Right ventricle myocardium superior (tissue), 1 donor: ENCODE measurements at regions not wholly inside any gene's neighbourhood (a gene's known extent, or its start where the extent isn't known, plus 50 kb on each side); places are given as distances from the start of the nearest gene placed in this dataset.
"Not testable (repeated sequence)": the region's sequence is repeated elsewhere in the genome, so short reads cannot be mapped to it uniquely, and the experiment has no call there.

Experiments used
- ATAC-seq: fragments of 200-7000 bp; cut with Tn5 transposase; one replicate; pipeline ENCODE4 v1.9.1; 2020; ENCODE audit warnings: mild to moderate bottlenecking; ENCODE audit not compliant: poor library complexity
- DNase-seq: peaks from one replicate; pipeline ENCODE4 v3.0.0-alpha.2; 2020
- intact Hi-C: fragments of 100-400 bp; cut with DNase I; formaldehyde crosslinking; loops from one replicate; pipeline ENCODE4 v1.11.2; 2022
- donor health status: DM: no; HTN: yes; CAD: no; lungs with severe emphysema.

DNA sequence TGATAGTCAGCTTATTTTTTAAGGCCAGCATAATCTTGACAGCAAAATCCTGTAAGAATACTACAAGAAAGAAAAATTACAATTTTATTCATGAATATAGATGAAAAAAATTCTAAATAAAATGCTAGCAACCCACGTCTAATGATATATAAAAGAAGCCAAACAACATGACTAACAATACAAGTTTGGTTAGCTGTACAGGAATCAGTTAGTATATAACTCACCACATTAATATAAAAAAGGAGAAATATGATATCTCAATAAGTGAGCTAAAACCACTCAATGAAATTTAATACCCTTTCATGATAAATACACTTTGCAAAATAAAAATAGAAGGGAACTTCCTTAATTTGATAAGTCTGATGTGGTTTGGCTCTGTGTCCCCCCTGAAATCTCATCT is 139.7 kb upstream of the MAN2A1 start:
- intact Hi-C loops: no loop called here
- DNase-seq: no peak

DNA sequence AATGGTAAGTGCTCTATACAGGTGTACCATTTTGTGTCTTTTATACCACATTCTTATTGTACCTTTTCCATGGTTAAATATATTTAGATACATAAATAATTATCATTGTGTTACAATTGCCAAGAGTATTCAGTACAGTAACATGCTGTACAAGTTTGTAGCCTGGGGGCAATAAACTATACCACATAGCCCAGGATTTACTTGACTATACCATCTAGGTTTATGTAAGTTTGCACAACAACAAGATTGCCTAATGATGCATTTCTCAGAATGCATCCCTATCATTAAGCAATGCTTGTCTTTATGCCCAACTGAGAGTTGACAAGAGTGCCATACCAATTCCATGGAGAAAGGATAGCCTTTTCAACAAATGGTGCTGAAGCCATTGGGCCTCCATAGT is 136.7 kb upstream of the PJA2 start:
- ATAC-seq: no peak
- intact Hi-C loops: no loop called here
- DNase-seq: no peak

More for the DNA sequence above, 139.7 kb upstream of the MAN2A1 start:
- ATAC-seq: no peak

DNA sequence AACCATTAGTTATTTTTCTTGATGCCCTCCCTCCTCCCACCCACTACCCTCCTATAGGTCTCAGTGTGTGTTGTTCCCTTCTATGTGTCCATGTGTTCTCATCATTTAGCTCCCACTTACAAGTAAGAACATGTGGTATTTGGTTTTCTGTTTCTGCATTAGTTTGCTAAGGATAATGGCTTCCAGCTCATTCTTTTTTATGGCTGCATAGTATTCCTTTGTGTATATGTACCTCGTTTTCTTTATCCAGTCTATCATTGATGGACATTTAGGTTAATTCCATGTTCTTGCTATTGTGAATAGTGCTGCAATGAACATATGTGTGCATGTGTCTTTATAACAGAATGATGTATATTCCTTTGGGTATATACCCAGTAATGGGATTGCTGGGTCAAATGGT is 135.1 kb upstream of the PJA2 start:
- ATAC-seq, DNase-seq, intact Hi-C loops: not testable (repeated sequence)

DNA sequence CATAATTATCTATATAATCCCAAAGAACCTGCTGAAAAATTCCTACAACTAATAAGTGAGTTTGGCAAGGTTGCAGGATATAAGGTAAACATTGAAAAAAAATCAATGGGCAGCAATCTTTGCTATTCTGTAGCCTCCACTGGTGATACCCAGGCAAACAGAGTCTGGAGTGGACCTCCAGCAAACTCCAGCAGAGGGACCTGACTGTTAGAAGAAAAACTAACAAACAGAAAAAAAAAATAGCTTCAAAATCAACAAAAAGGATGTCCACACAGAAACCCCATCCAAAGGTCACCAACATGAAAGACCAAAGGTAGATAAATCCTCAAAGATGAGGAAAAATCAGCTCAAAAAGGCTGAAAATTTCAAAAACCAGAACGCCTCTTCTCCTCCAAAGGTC is 128.9 kb upstream of the PJA2 start:
- ATAC-seq, DNase-seq, intact Hi-C loops: not testable (repeated sequence)

- DNase-seq, ATAC-seq, intact Hi-C loops: not testable (repeated sequence)
Measured at GRCh38 chr5:109535090-109535489, 125.3 kb upstream of the PJA2 start.

DNA sequence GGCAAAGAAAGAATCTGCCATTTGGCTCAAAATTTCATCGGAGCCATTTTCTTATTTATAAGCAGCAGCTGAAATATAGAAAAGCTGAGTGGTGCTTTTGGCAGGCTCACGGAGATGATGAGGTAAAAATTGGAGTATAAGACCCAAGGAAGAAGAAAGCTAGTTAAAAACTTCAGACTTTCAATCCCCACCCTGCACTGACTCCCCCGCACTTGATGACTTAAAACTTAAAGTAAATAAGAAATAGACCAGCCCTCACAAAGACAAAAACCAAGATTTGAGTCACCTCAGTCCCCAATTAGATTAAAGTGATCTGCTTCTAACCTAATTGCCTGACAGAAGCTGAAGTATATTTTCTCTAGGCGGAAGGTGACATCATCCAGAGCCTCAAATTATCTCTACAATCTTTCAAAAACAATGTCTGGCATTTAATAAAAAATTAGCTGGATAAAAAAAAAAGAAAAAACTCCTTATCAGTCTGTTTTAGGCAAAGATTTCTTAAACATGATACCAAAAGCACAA is 124.0 kb upstream of the PJA2 start:
- ATAC-seq (no peak), DNase-seq (no peak)
- intact Hi-C loops: no loop called here

- ATAC-seq (no peak), DNase-seq (no peak)
- intact Hi-C loops: no loop called here
Measured at GRCh38 chr5:109532773-109533364, 123.1 kb upstream of the PJA2 start.

GRCh38 chr5:109531262-109531661 is 121.5 kb upstream of the PJA2 start:
- no peak for DNase-seq
- ATAC-seq: no peak
- intact Hi-C loops: no loop called here

DNA sequence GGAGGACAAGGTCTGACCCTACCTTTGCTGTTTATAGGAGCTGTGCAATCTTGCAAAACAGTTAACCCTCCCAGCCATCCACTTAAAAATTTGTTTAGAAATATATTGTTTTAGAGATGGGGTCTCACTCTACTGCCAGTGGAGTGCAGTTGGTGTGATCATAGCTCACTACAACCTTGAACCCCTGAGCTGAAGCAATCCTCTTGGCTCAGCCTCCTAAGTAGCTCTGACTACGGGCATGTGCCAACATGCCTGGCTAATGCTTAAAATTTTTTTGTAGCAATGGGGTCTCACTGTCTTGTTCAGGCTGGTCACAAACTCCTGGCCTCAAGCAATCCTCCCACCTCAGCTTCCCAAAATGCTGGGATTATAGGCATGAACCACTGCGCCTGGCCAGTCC is 120.2 kb upstream of the PJA2 start:
- intact Hi-C loops: no loop called here
- DNase-seq (no peak), ATAC-seq (no peak)

GRCh38 chr5:109529520-109529919 is 119.7 kb upstream of the PJA2 start:
- intact Hi-C loops: no loop called here
- ATAC-seq (peak; percentile 77), DNase-seq (peak; percentile 48)

GRCh38 chr5:109524555-109524954 is 114.8 kb upstream of the PJA2 start:
- intact Hi-C loops: no loop called here
- no peak for ATAC-seq
- no peak for DNase-seq

GRCh38 chr5:109524026-109524425 is 114.3 kb upstream of the PJA2 start:
- intact Hi-C loops: no loop called here
- DNase-seq: no peak
- no peak for ATAC-seq

- ATAC-seq (no peak), DNase-seq (no peak)
- intact Hi-C loops: no loop called here
Measured at GRCh38 chr5:109522404-109522803, 112.6 kb upstream of the PJA2 start.

GRCh38 chr5:109519416-109519815 is 109.6 kb upstream of the PJA2 start:
- intact Hi-C loops: no loop called here
- DNase-seq: no peak
- ATAC-seq: no peak

- DNase-seq (no peak), ATAC-seq (no peak)
- intact Hi-C loops: no loop called here
Measured at GRCh38 chr5:109516390-109516789, 106.6 kb upstream of the PJA2 start.

DNA sequence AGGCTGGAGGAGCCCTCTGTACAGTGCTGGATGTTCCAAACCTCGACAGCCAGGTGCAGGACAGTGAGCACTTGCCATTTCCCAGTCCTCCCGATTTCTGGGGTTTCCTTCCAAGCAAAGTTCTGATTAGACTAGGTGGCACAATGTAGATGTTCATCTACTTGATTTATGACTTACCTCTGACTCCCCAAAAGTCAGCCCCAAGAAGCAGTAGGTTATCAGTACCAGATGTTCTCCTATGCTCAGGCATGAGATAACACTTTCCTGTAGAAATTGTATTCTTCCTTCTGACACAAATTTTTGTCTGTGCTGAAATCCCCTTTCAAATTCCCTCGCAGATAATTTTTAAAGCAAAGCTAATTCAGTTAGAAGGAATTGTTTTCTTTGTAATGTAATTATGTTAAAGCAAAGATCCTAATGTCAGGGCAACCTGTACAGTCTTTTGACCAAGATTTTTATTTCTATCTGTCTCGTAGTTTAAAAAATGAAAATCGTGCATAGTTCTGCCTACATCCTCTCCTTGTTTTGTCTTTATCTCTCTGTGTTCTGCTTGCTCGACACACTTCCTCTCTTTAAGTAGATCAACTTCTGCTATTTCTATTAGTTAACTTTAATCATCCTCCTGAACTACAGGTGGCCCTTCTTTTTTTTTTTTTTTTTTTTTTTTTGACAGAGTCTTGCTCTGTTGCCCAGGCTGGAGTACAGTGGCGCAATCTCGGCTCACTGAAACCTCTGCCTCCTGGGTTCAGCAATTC is 102.4 kb upstream of the PJA2 start:
- intact Hi-C loops: no loop called here
- DNase-seq: no peak
- no peak for ATAC-seq

DNA sequence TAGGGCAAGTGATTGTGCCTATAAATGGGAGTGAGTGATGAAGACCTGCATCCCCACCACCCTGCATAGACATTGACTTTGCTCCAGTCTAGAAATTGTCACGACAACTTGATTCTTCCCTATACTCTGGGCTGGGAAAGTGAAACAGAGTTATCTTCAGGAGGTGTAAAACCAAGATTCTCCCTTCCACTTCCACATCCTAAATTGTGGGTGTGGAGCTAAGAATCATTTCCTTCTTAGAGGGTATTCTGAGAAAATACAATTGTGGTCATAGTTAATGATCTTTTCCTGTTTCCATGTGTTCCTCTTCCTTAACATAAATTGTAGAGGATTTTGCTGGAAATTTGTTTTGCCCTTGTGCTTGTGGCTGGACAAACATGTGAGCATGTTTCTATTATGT is 96.8 kb upstream of the PJA2 start:
- intact Hi-C loops: no loop called here
- no peak for ATAC-seq

GRCh38 chr5:109496112-109496511 is 86.3 kb upstream of the PJA2 start:
- intact Hi-C loops: no loop called here
- ATAC-seq: no peak

More for the DNA sequence above, 96.8 kb upstream of the PJA2 start:
- DNase-seq: no peak

GRCh38 chr5:109487753-109488420 is 78.1 kb upstream of the PJA2 start:
- peak; percentile 22 for DNase-seq
- no peak for ATAC-seq
- intact Hi-C loops: no loop called here

More at GRCh38 chr5:109496112-109496511, 86.3 kb upstream of the PJA2 start:
- DNase-seq: no peak
